GM12891 (cell line): ENCODE measurements at regions not wholly inside any gene's neighbourhood (a gene's known extent, or its start where the extent isn't known, plus 50 kb on each side); places are given as distances from the start of the nearest gene placed in this dataset.

ENCODE experiments used
- DNase-seq: peaks from one replicate; pipeline ENCODE4 v3.0.0; 2011; ENCODE audit warnings: low spot score; ENCODE audit not compliant: insufficient read length
- FAIRE-seq: peaks from 2 replicates; lab custom pipeline; 2011; peaks lifted over from hg19 to GRCh38; lab: Jason Lieb, UNC
- PAX5 ChIP-seq: IDR thresholded peaks from 2 replicates; pipeline ENCODE4 v1.6.1; 2011; ENCODE audit warnings: low read length, moderate library complexity, mild to moderate bottlenecking; ENCODE audit not compliant: insufficient read depth, severe bottlenecking
- POLR2A ChIP-seq: IDR thresholded peaks from 2 replicates; pipeline ENCODE4 v1.6.1; 2011; ENCODE audit warnings: low read depth, low read length, control low read depth
- POLR2AphosphoS5 ChIP-seq: IDR thresholded peaks from 2 replicates; pipeline ENCODE4 v1.6.1; 2011; ENCODE audit warnings: low read depth, low read length, control low read depth
- POU2F2 ChIP-seq: IDR thresholded peaks from 2 replicates; pipeline ENCODE4 v1.6.1; 2011; ENCODE audit warnings: low read depth, mild to moderate bottlenecking, control low read depth, low read length, moderate library complexity
- SPI1 ChIP-seq: IDR thresholded peaks from 2 replicates; pipeline ENCODE4 v1.6.1; 2011; ENCODE audit warnings: low read depth, low read length, control low read depth
- TAF1 ChIP-seq: IDR thresholded peaks from 2 replicates; pipeline ENCODE4 v1.6.1; 2011; ENCODE audit warnings: low read depth, low read length, control low read depth

DNA sequence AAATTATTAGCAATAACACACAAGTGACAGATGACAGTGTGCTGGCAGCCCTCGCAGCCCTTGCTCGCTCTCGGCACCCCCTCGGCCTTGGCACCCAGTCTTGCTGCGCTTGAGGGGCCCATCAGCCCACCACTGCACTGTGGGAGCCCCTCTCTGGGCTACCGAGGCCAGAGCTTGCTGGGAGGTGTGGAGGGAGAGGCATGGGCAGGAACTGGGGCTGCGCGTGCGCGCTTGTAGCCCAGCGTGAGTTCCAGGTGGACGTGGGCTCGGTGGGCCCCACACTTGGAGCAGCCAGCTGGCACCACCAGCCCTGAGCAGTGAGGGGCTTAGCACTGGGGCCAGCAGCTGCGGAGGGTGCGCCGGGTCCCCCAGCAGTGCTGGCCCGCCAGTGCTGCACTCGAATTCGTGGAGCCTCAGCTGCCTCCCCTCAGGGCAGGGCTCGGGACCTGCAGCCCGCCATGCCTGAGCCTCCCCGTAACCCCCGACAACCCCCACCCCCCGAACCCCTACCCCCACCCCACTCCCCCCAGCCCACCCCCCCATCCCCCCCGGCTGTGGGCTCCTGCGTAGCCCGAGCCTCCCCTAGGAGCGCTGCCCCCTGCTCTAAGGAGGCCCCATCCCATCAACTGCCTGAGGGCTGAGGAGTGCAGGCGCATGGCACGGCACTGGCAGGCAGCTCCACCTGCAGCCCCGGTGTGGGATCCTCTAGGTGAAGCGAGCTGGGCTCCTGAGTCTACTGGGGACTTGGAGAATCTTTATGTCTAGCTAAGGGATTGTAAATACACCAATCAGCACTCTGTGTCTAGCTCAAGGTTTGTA is 240.9 kb downstream of the TRIM36 start:
- DNase-seq (no peak), FAIRE-seq (no peak)
- TF ChIP-seq POLR2AphosphoS5: no peak
- TF ChIP-seq POLR2A: no peak
- no peak for TF ChIP-seq SPI1
- no peak for TF ChIP-seq POU2F2
- TF ChIP-seq TAF1: no peak
- TF ChIP-seq PAX5: no peak

GRCh38 chr5:114924769-114925168 is 244.9 kb downstream of the TRIM36 start:
- TF ChIP-seq POLR2AphosphoS5 (no peak), POU2F2 (no peak), POLR2A (no peak), SPI1 (no peak), PAX5 (no peak), TAF1 (no peak)
- no peak for DNase-seq

DNA sequence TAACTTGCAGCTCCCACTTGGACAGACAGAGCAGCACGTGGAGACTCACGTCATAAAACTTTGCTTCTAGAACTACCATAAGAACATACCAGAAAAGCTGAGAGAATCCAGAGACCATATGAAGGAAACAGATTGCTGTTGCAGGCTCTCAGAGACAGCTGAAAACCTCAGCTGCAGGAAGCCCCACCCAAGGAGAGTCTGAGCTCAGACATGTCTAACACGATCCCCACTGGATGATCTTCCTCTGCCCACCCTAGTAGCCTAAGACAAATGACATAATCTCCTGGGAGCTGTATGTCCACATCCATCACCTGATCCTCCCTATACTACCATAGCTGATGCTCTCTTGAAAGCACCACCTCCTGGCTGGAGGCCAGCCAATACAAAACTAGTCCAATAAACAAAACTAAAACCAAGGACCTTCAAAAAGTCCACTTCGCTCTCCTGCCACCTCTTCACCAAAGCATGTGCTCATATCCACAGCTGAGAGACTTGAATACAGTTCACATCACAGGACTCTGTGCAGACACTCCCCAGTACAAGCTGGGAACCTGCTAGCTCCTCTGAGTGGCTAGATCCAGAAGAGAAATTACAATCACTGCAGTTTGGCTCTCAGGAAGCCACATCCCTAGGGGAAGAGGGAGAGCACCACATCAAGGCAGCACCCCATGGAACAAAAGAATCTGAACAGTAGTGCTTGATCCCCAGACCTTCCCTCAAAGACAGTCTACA is 257.4 kb downstream of the TRIM36 start:
- FAIRE-seq: no peak
- no peak for TF ChIP-seq POLR2AphosphoS5
- TF ChIP-seq PAX5: no peak
- TF ChIP-seq POU2F2: no peak
- TF ChIP-seq SPI1: no peak
- TF ChIP-seq POLR2A: no peak

More at GRCh38 chr5:114924769-114925168, 244.9 kb downstream of the TRIM36 start:
- no peak for FAIRE-seq

GRCh38 chr5:114910727-114911126 is 259.0 kb downstream of the TRIM36 start:
- DNase-seq (no peak), FAIRE-seq (no peak)
- TF ChIP-seq POU2F2: no peak
- TF ChIP-seq POLR2A: no peak
- TF ChIP-seq TAF1: no peak
- TF ChIP-seq PAX5: no peak
- TF ChIP-seq POLR2AphosphoS5: no peak
- TF ChIP-seq SPI1: no peak

More for the DNA sequence above, 257.4 kb downstream of the TRIM36 start:
- DNase-seq: no peak

- no peak for DNase-seq
- no peak for FAIRE-seq
- TF ChIP-seq POLR2A: no peak
- TF ChIP-seq SPI1: peak; percentile 50
These were observed 260.3 kb downstream of the TRIM36 start for GRCh38 chr5:114909424-114909823.

GRCh38 chr5:114903767-114904166 is 265.9 kb downstream of the TRIM36 start:
- no peak for DNase-seq
- no peak for FAIRE-seq
- no peak for TF ChIP-seq SPI1
- TF ChIP-seq POLR2A: no peak
- no peak for TF ChIP-seq POLR2AphosphoS5
- TF ChIP-seq PAX5: no peak
- no peak for TF ChIP-seq POU2F2
- no peak for TF ChIP-seq TAF1

GRCh38 chr5:114898602-114899001 is 271.1 kb downstream of the TRIM36 start:
- no peak for DNase-seq
- FAIRE-seq: no peak

DNA sequence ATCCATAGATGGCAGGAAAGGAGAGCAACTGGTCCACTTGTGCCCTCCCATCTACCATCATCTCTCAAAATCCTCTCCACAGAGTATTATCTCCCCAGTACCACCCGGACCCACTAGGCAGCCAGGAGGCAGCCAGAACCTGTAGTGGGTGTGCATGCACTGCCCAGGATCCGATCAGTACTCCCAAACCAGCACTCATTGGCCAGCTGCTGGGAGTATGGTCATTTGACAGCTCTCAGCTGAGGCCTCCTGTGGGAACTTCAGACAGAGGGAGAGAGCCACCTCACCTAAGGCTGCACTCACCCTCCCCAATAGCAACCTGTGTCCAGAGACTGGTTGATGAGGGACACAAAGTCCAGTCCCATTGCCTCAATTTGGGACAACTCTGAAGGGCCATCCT is 286.0 kb downstream of the TRIM36 start:
- TF ChIP-seq POU2F2 (no peak), POLR2AphosphoS5 (no peak), TAF1 (no peak), POLR2A (no peak), PAX5 (no peak), SPI1 (no peak)
- FAIRE-seq: no peak
- DNase-seq: no peak

More at GRCh38 chr5:114898602-114899001, 271.1 kb downstream of the TRIM36 start:
- TF ChIP-seq POLR2AphosphoS5 (no peak), POU2F2 (no peak), SPI1 (no peak), POLR2A (no peak), TAF1 (no peak), PAX5 (no peak)

DNA sequence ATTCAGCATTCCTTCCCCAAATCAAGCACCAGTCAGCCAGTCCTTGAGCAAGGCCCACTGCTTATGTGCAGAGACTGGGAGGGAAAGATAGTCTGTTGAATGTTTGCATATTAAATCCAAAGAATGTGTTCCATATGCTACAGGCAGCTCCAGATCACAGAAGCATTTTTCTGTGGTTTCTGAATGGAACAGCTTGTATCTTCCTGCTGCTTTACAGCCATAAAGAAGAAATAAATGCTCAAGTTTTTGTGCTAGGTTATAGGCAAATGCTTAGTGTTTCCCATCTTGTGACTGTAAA is 310.3 kb downstream of the TRIM36 start:
- no peak for FAIRE-seq

More for the DNA sequence above, 310.3 kb downstream of the TRIM36 start:
- no peak for TF ChIP-seq SPI1
- no peak for TF ChIP-seq POLR2AphosphoS5
- TF ChIP-seq POLR2A: no peak
- TF ChIP-seq PAX5: no peak
- no peak for TF ChIP-seq TAF1
- no peak for TF ChIP-seq POU2F2
- DNase-seq: no peak
